Stimulated activated CD8-positive, alpha-beta memory T cell treated with anti-CD3 and anti-CD28 coated beads, Interleukin-15, amount 100 ng/mL, for 4 hours (primary cell): ENCODE measurements at regions not wholly inside any gene's neighbourhood (a gene's known extent, or its start where the extent isn't known, plus 50 kb on each side); places are given as distances from the start of the nearest gene placed in this dataset.

Experiments
- DNase-seq, 2 donors: peaks; one replicate each; pipeline ENCODE4 v3.0.0-alpha.2; 2020; ENCODE audit warnings: low read depth in 2 of 2

- no peak for DNase-seq
Observed at GRCh38 chr18:41265047-41265446, 690.0 kb upstream of the PIK3C3 start.

GRCh38 chr18:41263956-41264355, 691.1 kb upstream of the PIK3C3 start:
- no peak for DNase-seq

- DNase-seq, result no peak
Observed at GRCh38 chr18:41262688-41263087, 692.3 kb upstream of the PIK3C3 start.

DNA sequence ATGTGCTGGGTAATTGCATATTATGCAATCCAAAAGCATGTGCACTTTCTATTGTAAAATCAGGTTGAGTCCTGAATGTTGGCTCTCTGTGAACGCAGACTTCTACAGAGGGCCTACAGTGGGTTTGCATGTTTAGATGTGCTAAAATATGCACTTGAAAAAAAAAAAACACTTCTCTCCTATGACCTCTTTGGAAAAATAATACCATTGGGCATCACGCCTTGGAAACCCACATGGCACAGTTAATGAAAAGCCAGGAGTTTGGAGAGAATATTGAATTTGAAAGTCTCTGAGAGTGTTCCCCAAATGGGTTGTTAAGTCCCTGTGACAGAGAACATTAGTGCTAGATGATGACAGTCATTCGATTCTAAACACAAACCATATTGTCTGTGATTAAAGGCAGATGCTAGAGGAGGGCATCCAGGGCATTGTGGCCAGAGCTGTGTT, 710.4 kb upstream of the PIK3C3 start:
- no peak for DNase-seq

GRCh38 chr18:41237317-41237716, 717.7 kb upstream of the PIK3C3 start:
- no peak for DNase-seq

GRCh38 chr18:41231681-41232080, 723.4 kb upstream of the PIK3C3 start:
- no peak for DNase-seq

- no peak for DNase-seq
Observed at GRCh38 chr18:41227993-41228392, 727.0 kb upstream of the PIK3C3 start.

DNA sequence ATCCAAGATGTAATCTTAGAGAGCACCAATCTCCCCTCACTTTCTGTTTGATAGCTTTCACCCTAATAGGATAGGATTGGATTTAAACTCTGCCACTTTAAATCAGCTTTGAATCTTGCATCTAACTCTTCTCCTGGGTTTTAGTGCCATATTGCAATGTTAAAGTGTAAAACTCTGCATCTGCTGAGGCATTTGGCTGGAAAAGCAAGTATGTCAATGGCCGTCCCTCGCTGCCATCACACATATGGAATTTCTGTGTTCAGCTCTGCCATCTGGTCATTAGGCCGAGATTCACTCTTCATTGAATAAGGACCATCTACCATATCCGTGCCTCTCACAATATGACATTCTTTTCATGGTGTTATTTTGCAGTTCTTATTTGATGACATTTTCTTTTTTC, 728.1 kb upstream of the PIK3C3 start:
- no peak for DNase-seq

DNA sequence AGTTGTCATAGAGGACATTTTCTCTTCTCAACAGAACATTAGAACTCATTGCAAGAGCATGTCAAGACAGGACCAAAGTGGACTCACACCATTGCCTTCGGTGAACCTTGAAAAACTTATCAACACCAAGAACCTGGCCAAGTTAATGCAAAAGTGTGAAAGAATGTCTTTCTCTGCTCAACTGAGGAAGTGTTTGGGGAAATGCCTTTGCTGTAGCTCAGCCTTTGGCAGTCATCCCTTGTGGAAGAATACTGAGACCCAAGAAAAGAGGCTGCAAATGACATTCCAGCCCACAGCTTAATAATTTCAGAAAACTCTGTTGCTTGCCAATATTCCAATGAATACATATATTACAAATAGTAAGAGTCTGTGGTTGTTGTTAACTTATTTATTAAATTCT, 728.8 kb upstream of the PIK3C3 start:
- DNase-seq, result no peak

- no peak for DNase-seq
Observed at GRCh38 chr18:41216341-41217003, 738.6 kb upstream of the PIK3C3 start.

DNA sequence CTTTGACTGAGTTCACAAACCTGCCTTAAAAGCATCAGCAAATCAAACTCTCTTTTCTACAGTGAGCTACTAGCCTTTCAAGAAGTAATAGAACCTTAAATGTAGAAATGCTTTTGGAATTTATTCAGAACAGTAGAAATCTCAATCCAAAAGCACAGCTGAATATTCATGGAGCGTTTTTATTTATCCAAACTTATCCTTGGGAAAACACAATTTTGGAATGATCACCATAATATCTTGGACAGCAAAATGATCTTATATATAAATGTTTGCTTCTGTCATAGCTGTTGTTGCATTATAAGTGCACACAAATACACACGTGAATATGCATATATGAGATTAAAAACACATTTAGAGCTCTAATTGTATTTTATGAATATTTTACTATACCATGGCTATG, 747.3 kb upstream of the PIK3C3 start:
- no peak for DNase-seq

DNA sequence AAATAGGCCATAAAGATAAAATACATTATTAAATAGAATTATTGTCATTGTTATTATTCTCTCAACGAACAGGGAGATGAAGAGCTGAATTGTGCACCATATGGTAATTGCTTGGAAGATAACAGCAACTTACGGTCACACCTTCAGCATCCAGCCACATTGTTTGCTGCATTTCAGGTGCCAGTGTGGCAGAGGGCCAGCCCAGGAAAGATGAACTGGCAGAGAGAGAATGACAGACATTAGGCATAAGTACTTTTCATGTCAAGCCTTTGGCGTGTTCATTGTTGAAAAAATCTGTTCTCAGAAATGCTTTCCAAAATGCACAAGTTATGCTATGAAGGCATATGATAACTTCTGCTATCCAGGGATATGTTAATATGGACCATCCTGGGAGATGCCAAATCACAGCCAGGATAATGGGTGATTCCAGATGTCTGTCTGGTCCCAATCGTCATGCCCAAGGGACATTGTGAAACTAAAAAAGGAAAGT, 748.6 kb upstream of the PIK3C3 start:
- DNase-seq, result no peak

DNA sequence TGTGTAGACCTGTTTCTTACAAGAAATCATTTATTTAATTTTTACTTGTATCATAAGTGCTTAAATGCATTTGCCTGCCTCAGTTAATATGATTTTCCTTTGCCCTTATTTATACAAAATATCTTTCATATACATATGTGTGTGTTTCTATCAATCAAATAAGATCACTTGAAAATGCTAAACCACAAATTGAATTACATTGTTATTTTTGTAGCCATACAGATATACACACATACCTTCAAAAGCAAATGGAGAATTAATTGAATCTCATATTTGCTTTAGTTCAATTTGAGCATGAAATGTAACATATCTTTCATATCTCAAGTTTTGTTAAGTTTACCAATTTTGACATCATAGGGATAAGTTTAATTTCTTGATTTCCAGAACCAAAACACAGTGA, 755.8 kb upstream of the PIK3C3 start:
- no peak for DNase-seq

GRCh38 chr18:41197967-41198366, 757.1 kb upstream of the PIK3C3 start:
- DNase-seq, result no peak

- no peak for DNase-seq
Observed at GRCh38 chr18:41170346-41170745, 784.7 kb upstream of the PIK3C3 start.

GRCh38 chr18:41165625-41166024, 789.4 kb upstream of the PIK3C3 start:
- DNase-seq, result no peak

DNA sequence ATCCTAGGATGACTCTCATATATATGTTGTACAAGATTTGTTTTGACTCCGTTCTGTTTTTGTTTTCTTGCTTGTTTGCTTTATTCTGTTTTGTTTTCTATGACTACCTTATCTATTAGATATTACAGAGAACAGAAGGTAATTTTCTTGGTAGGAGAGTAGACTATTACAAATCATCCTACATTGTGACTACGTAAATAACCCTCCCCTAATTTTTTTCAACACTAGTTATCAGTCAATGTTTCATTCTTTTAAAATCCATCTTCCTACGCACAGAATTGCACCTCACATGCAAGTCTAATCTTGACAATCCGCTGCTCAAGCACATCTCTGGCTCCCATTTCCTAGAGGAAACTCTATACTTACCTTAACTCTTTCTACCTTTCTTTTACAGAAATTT, 792.3 kb upstream of the PIK3C3 start:
- DNase-seq, result no peak

GRCh38 chr18:41162191-41162590, 792.8 kb upstream of the PIK3C3 start:
- DNase-seq, result no peak

DNA sequence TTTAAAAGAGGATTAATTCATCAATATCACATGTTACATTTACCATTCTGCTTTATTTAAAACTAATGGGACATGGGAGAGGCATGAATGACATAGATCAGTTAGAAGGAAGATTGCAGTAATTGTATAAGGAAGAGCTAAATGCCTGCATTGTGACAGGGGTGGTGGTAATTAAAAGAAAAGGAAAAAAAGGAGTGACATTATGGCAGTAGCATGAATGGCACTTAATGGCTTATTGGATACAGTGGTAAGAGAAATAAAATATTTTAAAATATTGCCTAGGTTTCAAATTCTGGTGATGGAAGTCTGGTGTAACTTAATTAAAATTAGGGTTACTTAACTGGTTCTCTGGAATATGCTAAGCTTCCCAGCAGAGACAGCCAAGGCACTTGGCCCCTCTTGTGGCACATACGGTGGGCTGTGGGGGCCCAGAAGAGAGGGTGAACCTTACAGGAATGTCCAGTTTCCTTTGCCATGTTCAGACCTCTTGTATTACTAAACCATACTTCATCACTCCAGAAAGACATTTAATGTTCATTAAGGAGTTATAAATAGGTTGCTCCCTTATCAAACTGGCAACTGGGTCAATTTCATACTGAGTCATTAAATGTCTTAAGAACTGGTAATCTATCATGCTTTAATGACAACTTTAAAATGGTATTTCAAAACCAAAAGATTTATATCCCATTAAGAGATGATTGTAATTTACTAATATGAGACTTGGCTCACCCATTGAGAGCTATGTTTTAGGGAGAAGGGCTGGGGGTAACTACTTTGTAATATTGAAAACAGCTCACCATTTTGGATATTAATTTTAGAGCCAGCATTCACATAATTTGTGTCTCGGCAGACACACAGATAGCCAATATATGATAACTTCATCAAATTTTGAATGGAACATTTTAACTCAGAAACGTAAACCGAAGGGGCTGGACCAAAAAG, 798.9 kb upstream of the PIK3C3 start:
- no peak for DNase-seq

GRCh38 chr18:41155025-41155424, 800.0 kb upstream of the PIK3C3 start:
- no peak for DNase-seq

GRCh38 chr18:41153871-41154270, 801.2 kb upstream of the PIK3C3 start:
- DNase-seq, result no peak

- DNase-seq, result no peak
Observed at GRCh38 chr18:41150316-41150715, 804.7 kb upstream of the PIK3C3 start.

- no peak for DNase-seq
Observed at GRCh38 chr18:41146301-41146700, 808.7 kb upstream of the PIK3C3 start.
